ENCODE measurements at regions not wholly inside any gene's neighbourhood (a gene's known extent, or its start where the extent isn't known, plus 50 kb on each side); places are given as distances from the start of the nearest gene placed in this dataset.

GRCh38 chr20:40753472-40753871 is 64.4 kb upstream of the MAFB start:
- Histone ChIP-seq H3K36me3 (ENCODE audit: control insufficient read depth, insufficient read depth, low read length) (no peaks in the 10 kb centered on the region), H3K4me1 (ENCODE audit: control insufficient read depth, insufficient read depth, low read length, poor library complexity, severe bottlenecking) (peaks cover 4% of the 10 kb centered on the region), H3K27ac (ENCODE audit: low read depth, low read length, severe bottlenecking) (no peak overlapping the region), H3K4me3 (ENCODE audit: extremely low read depth, insufficient read depth, low read length, poor library complexity, severe bottlenecking) (no peak overlapping the region), H3K9me3 (ENCODE audit: control insufficient read depth, low read length) (no peaks in the 10 kb centered on the region)
- 93 to 100% methylated on average over 3 to 4 of the region's 4 CpGs for WGBS, 2 experiments (ENCODE audit: insufficient coverage in 2 of 2)

DNA sequence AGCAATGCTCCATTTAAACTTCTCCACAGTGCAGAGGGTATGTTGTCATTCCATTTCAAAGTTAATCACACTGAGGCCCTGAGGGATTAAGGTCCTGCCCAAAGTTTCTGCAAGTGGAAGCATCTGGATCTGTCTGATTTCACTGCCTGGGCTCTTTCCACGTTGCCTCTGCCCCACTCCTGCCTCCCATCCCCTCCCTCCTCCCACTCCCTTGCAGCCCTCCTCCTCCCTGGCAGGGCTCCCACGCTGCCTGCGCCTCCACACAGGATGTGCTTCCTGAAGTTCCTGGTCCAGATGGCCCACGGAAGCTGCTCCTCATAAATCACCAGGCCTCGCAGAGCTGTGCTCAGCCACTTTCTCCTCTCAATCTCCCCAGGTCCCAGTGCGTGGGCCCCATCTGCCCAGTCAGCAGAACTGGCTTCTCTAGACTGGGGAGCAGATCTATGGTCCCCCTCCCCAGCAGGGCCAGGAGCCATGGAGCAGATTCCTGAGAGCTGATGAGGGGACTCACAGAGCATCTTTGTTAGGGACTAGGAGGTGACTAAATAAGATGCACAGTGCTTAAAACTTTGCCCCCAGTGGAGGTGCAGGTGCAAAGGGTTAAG is 65.4 kb upstream of the MAFB start:
- H3K4me1 ChIP-seq (ENCODE audit: control insufficient read depth, insufficient read depth, low read length, poor library complexity, severe bottlenecking), result peaks cover 4% of the 10 kb centered on the region
- H3K4me3 ChIP-seq (ENCODE audit: extremely low read depth, insufficient read depth, low read length, poor library complexity, severe bottlenecking), result no peak overlapping the region
- WGBS, 2 experiments (ENCODE audit: insufficient coverage in 2 of 2), result 74 to 80% methylated on average over 4 of the region's 6 CpGs
- H3K27ac ChIP-seq (ENCODE audit: low read depth, low read length, severe bottlenecking), result no peak overlapping the region
- H3K9me3 ChIP-seq (ENCODE audit: control insufficient read depth, low read length), result no peaks in the 10 kb centered on the region
- H3K36me3 ChIP-seq (ENCODE audit: control insufficient read depth, insufficient read depth, low read length), result no peaks in the 10 kb centered on the region

DNA sequence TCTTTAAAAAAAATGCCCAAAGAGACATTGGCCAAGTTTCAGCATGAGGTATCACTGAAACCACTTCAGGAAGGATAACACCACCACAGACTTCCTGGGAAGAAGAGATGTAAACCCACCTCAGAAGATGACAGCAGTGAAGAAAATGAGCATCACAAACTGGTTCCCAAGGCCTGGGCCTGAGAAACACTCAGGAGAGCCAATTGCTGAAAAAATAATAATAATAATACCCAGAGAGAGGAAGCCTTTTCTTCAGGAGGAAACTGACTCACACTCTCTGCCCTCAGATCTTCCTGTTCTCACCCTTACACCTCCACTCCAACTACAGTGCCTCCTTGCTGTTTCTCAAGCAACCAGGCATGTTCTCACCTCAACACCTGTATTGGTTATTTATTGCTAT is 68.1 kb upstream of the MAFB start:
- peaks cover 4% of the 10 kb centered on the region for H3K4me1 ChIP-seq (ENCODE audit: control insufficient read depth, insufficient read depth, low read length, poor library complexity, severe bottlenecking)
- H3K27ac ChIP-seq (ENCODE audit: low read depth, low read length, severe bottlenecking), result no peak overlapping the region
- H3K9me3 ChIP-seq (ENCODE audit: control insufficient read depth, low read length), result no peaks in the 10 kb centered on the region
- H3K36me3 ChIP-seq (ENCODE audit: control insufficient read depth, insufficient read depth, low read length), result no peaks in the 10 kb centered on the region
- H3K4me3 ChIP-seq (ENCODE audit: extremely low read depth, insufficient read depth, low read length, poor library complexity, severe bottlenecking), result no peak overlapping the region

- no peaks in the 10 kb centered on the region for H3K9me3 ChIP-seq (ENCODE audit: control insufficient read depth, low read length)
- H3K27ac ChIP-seq (ENCODE audit: low read depth, low read length, severe bottlenecking), result no peak overlapping the region
- WGBS, 2 experiments (ENCODE audit: insufficient coverage in 2 of 2), result 38 to 71% methylated on average over 1 to 2 of the region's 2 CpGs
These were observed 69.8 kb upstream of the MAFB start for GRCh38 chr20:40758790-40759189.

GRCh38 chr20:40760399-40760798 is 71.4 kb upstream of the MAFB start:
- WGBS, 2 experiments (ENCODE audit: insufficient coverage in 2 of 2), result 75 to 90% methylated on average over 2 of the region's 3 CpGs

More at GRCh38 chr20:40758790-40759189, 69.8 kb upstream of the MAFB start:
- H3K4me3 ChIP-seq (ENCODE audit: extremely low read depth, insufficient read depth, low read length, poor library complexity, severe bottlenecking), result no peak overlapping the region
- H3K36me3 ChIP-seq (ENCODE audit: control insufficient read depth, insufficient read depth, low read length), result no peaks in the 10 kb centered on the region
- H3K4me1 ChIP-seq (ENCODE audit: control insufficient read depth, insufficient read depth, low read length, poor library complexity, severe bottlenecking), result peaks cover 4% of the 10 kb centered on the region

DNA sequence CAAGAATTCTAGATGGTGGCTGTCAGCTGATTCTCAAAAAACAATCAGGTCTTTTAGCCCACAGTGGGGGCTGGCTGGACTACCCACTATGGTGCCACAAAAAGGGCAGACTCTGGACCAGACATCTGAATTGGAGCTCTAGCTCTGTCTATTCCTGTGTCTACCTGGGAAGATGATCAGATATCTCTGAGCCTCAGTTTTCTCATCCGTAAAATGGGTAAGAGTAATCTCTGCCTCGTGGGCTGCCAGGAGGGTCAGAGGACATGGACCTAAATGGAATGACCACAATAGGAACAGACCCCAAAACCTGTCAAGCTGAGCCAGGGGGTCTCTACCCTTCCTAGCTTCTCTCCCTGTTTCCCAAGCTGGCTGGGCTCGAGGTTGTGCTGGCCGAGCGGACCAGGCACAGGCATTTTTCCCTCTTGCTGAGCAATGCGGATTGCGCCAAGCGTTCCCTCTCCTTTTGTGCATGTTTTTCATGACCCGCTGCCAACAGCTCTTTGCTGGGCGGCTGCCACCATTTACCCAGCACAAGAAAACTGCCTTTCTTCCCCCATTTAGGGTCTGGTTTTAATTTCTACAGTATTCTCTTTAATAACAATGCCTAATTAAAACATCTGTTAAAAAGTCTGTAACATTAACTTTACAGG is 74.7 kb upstream of the MAFB start:
- Histone ChIP-seq H3K36me3 (ENCODE audit: control insufficient read depth, insufficient read depth, low read length) (no peaks in the 10 kb centered on the region), H3K4me3 (ENCODE audit: extremely low read depth, insufficient read depth, low read length, poor library complexity, severe bottlenecking) (no peak overlapping the region), H3K4me1 (ENCODE audit: control insufficient read depth, insufficient read depth, low read length, poor library complexity, severe bottlenecking) (peaks cover 9% of the 10 kb centered on the region), H3K27ac (ENCODE audit: low read depth, low read length, severe bottlenecking) (no peak overlapping the region), H3K9me3 (ENCODE audit: control insufficient read depth, low read length) (no peaks in the 10 kb centered on the region)
- WGBS, 2 experiments (ENCODE audit: insufficient coverage in 2 of 2), result 90 to 96% methylated on average over 9 to 10 of the region's 10 CpGs

More at GRCh38 chr20:40760399-40760798, 71.4 kb upstream of the MAFB start:
- no peak overlapping the region for H3K27ac ChIP-seq (ENCODE audit: low read depth, low read length, severe bottlenecking)
- H3K4me3 ChIP-seq (ENCODE audit: extremely low read depth, insufficient read depth, low read length, poor library complexity, severe bottlenecking), result no peak overlapping the region
- H3K4me1 ChIP-seq (ENCODE audit: control insufficient read depth, insufficient read depth, low read length, poor library complexity, severe bottlenecking), result peaks cover 4% of the 10 kb centered on the region
- H3K9me3 ChIP-seq (ENCODE audit: control insufficient read depth, low read length), result no peaks in the 10 kb centered on the region
- no peaks in the 10 kb centered on the region for H3K36me3 ChIP-seq (ENCODE audit: control insufficient read depth, insufficient read depth, low read length)

- Histone ChIP-seq H3K4me1 (ENCODE audit: control insufficient read depth, insufficient read depth, low read length, poor library complexity, severe bottlenecking) (peaks cover 9% of the 10 kb centered on the region), H3K9me3 (ENCODE audit: control insufficient read depth, low read length) (no peaks in the 10 kb centered on the region), H3K4me3 (ENCODE audit: extremely low read depth, insufficient read depth, low read length, poor library complexity, severe bottlenecking) (no peak overlapping the region), H3K27ac (ENCODE audit: low read depth, low read length, severe bottlenecking) (no peak overlapping the region), H3K36me3 (ENCODE audit: control insufficient read depth, insufficient read depth, low read length) (no peaks in the 10 kb centered on the region)
- WGBS, 2 experiments (ENCODE audit: insufficient coverage in 2 of 2), result 71 to 100% methylated on average over 1 to 2 of the region's 4 CpGs
These were observed 76.9 kb upstream of the MAFB start for GRCh38 chr20:40765814-40766480.

DNA sequence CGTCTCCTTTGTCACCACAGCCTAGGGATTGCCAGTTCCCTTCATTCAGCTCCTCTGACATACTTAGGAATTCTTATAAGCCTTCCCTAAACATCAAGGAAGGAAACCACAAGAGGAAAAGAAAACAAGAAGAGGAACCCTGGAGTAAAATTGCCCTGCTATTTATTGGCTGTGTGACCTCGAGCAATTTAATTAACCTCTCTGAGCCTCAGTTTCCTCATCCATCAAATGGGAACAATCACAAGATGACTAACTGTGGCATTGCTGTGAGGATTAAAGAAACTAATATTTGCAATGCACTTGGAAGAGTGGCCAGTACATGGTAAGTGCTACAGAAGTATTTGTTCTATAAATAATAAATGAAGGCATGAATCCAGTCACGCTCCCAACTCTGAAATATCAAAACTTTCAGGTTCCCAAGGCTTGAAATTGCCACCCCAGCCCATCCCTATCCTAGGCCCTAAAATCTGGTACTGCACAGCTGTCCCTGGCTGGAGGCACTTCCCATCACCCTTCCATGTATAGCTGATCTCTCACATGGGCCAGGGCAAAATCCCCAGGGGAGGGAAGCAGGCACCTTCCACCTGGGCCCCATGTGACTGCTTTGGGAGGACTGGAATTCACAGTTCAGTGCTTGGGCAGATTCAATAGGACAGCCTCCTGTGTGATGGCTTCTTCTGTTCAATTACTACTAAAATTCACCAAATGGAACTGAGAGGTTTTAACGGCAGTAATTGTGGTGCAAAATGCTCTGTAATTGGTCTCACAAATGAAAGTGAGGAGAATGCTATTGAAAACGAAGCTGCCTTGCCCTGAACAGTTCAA is 78.0 kb upstream of the MAFB start:
- Histone ChIP-seq H3K4me3 (ENCODE audit: extremely low read depth, insufficient read depth, low read length, poor library complexity, severe bottlenecking) (no peak overlapping the region), H3K4me1 (ENCODE audit: control insufficient read depth, insufficient read depth, low read length, poor library complexity, severe bottlenecking) (peaks cover 9% of the 10 kb centered on the region), H3K36me3 (ENCODE audit: control insufficient read depth, insufficient read depth, low read length) (no peaks in the 10 kb centered on the region), H3K27ac (ENCODE audit: low read depth, low read length, severe bottlenecking) (no peak overlapping the region), H3K9me3 (ENCODE audit: control insufficient read depth, low read length) (no peaks in the 10 kb centered on the region)
- 68 to 86% methylated on average over 3 to 5 of the region's 5 CpGs for WGBS, 2 experiments (ENCODE audit: insufficient coverage in 2 of 2)

DNA sequence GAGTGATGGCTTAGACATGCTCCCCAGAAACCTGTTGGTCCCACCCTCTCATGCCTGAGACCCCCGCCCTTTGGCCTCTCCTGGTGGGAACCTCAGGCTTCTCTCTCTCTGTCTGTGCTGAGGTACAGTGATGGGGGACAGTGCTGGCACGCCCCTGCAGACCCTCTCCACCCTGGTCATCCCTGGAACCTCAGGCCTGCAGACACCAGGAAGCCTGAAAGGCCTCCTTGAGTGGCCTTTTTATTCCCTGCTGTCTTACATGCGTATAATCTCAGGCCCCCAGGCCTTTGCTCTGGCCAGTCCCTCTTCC is 78.5 kb upstream of the MAFB start:
- H3K36me3 ChIP-seq (ENCODE audit: control insufficient read depth, insufficient read depth, low read length), result no peaks in the 10 kb centered on the region
- no peaks in the 10 kb centered on the region for H3K9me3 ChIP-seq (ENCODE audit: control insufficient read depth, low read length)
- WGBS, 2 experiments (ENCODE audit: insufficient coverage in 2 of 2), result 83 to 97% methylated on average over 2 to 3 of the region's 3 CpGs
- H3K4me3 ChIP-seq (ENCODE audit: extremely low read depth, insufficient read depth, low read length, poor library complexity, severe bottlenecking), result no peak overlapping the region
- peaks cover 9% of the 10 kb centered on the region for H3K4me1 ChIP-seq (ENCODE audit: control insufficient read depth, insufficient read depth, low read length, poor library complexity, severe bottlenecking)
- H3K27ac ChIP-seq (ENCODE audit: low read depth, low read length, severe bottlenecking), result no peak overlapping the region

DNA sequence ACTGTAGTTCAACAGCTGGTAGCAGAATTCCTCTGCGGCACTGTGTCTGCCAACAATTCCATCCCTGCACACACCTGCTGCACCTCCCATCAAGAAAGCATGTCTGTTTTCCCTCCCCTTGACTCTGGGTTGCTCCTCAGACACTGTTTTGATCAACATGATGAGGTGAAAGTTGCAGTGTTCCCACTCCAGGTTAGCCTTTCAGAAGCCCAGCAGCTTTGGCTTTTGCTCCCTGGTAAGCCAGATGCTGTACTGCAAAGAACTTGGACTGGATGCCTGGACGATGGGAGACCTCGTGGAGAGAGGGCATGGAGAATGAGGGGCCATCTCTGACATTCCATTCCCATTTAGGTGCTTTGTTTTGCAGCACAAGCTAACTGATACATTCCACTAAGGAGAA is 79.1 kb upstream of the MAFB start:
- H3K4me1 ChIP-seq (ENCODE audit: control insufficient read depth, insufficient read depth, low read length, poor library complexity, severe bottlenecking), result peaks cover 9% of the 10 kb centered on the region
- no peak overlapping the region for H3K27ac ChIP-seq (ENCODE audit: low read depth, low read length, severe bottlenecking)
- H3K9me3 ChIP-seq (ENCODE audit: control insufficient read depth, low read length), result no peaks in the 10 kb centered on the region
- H3K36me3 ChIP-seq (ENCODE audit: control insufficient read depth, insufficient read depth, low read length), result no peaks in the 10 kb centered on the region
- WGBS, 2 experiments (ENCODE audit: insufficient coverage in 2 of 2), result 100% methylated on average over 2 of the region's 3 CpGs; no CpG with 5 or more reads in 1 of the 2 experiments
- no peak overlapping the region for H3K4me3 ChIP-seq (ENCODE audit: extremely low read depth, insufficient read depth, low read length, poor library complexity, severe bottlenecking)
